SK-N-DZ (cell line): ENCODE measurements at regions not wholly inside any gene's neighbourhood (a gene's known extent, or its start where the extent isn't known, plus 50 kb on each side); places are given as distances from the start of the nearest gene placed in this dataset.
"Not testable (repeated sequence)": the region's sequence is repeated elsewhere in the genome, so short reads cannot be mapped to it uniquely, and the experiment has no call there.

Source experiments
- DNase-seq: peaks from one replicate; pipeline ENCODE4 v3.0.0-alpha.2; 2015; ENCODE audit warnings: low spot score

DNA sequence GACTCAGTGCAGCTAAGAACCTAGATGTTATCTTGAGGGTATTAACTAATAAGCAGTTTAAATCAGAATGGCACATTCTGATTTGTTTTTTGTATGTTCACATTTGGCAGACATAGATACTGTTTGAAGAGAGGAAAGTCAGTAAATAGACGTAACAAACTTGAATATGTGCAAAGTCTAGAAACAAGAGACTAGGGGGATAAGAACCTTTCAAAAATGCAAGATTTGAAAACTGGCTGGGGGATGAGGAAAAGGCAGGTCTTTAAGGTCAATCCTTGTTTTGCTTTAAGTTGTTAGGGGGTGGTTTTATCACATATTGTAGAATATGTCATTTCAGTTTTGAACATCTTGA lies 136.5 kb downstream of the ZNF92 start:
- DNase-seq = not testable (repeated sequence)

DNA sequence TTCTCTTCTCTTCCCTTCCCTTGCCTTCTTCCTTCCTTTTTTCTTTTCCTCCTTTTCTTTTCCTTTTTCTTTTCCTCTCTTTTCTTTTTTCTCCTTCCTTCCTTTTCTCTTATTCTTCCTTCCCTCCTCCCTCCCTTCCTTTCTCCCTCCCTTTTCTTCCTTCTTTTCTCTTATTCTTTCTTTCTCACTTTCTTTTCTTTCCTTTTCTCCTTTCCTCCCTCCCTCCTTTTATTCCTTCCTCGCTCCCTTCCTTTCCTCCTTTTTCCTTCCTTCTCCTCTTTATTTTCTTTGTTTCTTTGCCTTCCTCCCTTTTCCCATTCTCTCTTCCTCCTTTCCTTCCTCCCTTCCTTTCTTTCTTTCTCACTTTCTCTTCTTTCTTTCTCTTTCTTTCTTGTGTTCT lies 146.1 kb downstream of the ZNF92 start:
- DNase-seq = not testable (repeated sequence)

DNA sequence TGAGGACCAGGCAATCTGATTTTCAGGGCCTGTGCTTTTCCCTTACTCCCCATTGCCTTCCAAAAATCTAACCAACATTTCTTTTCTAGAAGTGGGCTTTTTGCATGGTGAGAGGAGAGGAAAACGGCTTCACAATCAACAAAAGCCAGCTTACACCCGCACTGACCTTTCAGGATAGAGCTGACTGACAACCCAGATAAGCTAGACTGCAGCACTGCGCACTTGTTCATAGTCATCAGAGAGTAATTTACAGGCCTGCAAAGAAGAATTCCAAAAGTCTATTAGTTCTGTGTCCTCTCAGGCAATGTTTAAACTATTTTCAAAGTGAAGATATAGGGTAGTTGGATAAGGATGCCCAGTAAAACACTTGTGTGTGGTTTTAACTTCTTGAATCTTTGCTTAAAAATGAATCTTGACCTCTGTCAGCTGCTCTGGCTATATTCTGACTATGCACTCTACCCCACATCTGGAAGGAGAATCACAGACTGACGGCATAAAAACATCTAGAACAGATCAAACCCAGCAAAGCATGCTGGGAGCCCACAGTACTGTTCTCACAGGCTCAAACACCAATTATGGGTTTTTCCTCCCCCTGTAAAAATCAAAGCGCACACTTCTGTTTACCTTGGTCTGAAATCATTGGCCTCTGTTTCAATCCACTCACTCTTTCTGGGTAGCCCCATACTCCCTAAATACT lies 172.0 kb downstream of the ZNF92 start:
- DNase-seq = not testable (repeated sequence)

DNA sequence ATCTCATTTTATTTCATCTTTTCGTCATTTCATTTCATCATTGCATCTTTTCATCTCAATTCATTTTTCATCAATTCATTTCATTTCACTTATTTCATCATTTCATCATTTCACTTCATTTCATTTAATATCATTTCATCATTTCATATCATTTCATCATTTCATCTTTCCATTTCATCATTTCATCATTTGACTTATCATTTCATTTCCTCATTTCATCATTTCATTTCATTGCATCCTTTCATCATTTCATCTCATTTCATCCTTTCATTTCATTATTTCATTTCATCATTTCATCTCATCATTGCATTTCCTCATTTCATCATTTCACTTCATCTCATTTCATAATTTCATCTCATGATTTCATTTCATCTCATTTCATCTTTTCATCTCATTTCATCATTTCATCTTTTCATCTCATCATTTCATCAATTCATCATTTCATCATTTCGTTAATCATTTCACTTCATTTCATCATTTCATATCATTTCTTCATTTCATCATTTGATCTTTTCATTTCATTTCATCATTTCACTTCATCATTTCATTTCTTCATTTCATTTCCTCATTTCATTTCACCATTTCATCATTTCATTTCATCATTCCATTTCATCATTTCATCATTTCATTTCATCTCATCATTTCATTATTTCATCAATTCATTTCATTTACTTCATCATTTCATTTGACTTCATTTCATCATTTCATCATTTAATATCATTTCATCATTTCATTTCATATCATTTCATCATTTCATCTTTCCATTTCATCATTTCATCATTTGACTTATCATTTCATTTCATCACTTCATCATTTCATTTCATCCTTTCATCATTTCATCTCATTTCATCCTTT lies 176.2 kb downstream of the ZNF92 start:
- not testable (repeated sequence) for DNase-seq

DNA sequence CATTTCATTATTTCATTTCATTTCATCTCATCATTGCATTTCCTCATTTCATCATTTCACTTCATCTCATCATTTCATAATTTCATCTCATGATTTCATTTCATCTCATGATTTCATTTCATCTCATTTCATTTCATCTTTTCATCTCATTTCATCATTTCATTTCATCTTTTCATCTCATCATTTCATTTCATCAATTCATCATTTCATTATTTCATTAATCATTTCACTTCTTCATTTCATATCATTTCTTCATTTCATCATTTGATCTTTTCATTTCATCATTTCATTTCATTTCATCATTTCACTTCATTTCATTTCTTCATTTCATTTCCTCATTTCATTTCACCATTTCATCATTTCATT lies 176.8 kb downstream of the ZNF92 start:
- not testable (repeated sequence) for DNase-seq

DNA sequence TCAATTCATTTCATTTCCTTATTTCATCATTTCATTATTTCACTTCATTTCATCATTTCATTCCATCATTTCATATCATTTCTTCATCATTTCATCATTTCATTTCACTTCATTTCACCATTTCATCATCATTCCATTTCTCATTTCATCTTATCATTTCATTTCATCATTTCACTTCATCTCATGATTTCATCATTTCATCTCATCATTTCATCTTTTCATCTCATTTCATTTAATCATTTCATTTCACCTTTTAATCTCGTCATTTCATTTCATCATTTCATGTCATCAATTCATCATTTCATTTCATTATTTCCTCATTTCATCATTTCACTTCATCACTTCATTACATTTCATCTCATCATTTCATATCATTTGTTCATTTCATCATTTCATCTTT lies 177.4 kb downstream of the ZNF92 start:
- not testable (repeated sequence) for DNase-seq

DNA sequence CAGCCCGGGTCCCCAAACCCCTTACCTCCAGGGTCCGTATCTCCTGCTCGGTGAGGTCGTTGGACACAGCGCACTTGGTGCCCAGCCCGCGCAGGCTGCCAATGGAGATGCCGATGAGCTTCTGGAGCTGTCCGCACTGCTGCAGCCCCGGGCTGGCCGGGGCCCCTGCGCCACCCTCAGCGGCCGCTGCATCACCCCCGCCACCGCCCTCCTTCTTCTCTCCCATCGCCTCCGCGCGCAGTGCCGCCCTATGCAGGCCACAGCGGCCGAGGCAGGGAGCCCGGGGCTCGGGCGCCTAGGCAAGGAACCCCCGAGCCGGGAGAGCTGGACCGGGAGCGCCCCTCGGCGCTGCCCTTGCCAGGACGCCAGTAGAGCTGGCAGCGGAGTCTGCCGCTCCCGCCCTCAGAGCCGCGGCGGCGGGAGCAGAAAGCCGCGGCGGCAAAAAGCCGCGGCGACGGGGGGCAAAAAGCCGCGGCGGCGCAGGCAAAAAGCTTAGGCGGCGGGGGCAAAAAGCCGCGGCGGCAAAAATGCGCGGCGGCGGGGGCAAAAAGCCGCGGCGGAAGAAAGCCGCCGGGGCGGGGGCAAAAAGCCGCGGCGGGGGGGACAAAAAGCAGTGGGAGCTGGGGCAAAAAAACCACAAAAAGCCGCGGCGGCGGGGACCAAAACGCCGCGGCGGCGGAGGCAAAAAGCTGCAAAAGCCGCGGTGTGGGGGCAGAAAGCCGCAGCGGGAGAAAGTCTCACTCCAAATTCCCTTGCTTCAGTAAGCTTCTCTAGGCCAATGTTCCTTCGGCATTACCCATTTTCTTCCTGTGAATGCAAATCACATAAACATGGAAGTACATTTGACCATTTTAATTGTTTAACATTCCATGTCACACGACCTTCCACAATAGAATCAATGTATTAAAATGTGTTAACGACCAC lies 181.2 kb downstream of the ZNF92 start:
- not testable (repeated sequence) for DNase-seq

DNA sequence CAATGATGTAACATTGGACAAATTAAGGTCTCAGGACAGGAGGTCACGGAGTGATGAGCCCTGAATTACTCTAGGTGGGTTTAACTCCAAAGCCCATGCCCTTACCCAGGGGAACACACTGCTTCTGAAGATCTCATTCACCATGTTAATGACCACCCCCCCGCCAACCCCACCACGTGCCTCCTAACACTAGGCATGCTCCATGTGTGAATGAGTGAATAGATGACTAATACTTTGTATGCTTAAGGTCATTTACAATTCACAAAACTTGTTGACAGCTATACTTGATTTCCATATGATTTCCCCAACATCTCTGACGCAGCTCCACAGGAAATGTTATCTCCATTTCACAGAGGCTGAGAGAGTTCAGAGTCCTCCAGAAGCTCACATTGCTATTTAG lies 184.9 kb downstream of the ZNF92 start:
- not testable (repeated sequence) for DNase-seq

DNA sequence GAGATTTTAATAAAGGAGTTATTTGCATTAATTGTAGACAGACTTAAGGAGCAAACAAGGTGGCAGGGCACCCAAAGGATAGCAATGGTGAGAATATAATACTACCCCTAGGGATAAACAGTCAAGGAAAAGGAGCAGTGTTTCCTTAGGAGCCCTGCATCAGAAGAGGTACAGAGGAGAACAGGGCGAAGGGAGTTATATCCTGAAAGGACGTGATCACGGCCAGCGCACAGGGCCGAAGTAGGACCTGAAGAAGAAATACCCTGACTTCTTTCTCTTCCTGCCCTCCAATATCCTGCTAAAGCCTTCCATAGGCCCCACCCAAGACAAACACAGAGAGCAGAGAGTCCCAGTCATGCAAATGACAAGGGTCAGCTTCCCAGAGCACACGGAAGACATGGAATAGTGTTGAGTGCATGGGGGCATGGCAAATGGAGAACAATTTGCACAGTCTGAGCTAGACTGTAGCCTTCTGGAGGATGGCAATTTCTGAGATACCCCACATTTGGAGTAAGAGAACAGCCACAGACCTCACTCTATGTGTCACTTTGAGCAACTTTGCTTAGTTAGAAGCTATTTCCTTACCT lies 188.2 kb downstream of the ZNF92 start:
- not testable (repeated sequence) for DNase-seq

DNA sequence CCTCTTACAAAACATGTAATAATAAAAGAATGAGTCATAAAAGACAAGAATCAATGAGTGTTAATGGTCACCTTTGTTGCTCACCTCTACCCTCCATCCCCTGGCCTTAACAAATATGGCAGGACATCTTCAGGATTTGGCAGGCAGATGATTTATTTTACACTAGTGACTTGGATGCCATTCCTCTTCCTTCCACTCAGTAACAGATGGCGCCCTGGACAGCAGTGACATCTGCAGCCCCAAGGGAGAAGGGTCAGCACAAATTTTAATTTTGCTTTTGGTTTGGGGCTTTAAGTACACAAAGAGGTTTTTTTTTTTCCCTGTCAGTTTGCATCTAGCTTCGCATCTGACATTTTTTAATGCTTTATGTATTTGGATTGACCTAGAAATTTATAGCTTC lies 188.9 kb downstream of the ZNF92 start:
- DNase-seq = not testable (repeated sequence)

DNA sequence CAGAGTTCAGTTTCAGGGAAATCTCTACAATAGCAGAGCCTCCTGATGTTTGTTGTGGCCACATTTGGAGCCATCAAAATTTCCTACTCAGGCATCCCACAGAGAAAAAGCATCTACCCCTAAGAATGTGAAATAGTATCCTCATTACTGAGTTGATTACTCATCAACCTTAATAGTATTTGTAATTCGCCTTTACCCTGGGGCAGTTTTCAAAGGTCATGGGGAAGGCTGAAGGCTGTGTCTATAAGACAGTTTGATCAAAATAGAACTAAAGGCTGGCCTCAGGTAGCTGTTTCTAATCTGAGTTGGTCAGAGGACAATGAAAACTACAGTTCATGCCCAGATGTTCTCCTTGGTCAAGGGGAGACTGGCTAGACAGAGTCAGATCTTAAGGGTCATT lies 189.7 kb downstream of the ZNF92 start:
- DNase-seq = not testable (repeated sequence)

DNA sequence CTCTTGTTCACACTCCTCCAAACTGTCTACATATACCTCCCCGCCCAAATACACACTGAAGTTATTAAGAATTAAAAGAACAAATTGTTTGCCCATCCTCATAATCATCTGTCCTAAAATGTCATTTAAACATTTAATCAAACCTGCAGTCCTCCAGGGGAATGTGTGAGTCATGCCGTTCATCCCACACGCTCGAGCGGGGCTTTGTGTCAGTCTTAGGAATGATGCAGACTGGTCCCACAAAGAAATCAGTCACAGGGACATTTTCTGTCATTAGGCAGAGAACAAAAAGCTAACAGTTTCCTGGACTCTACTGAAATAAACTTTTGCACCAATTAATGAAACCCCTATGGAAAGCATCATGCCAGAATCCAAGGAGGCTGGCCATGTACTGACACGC lies 194.6 kb downstream of the ZNF92 start:
- not testable (repeated sequence) for DNase-seq

DNA sequence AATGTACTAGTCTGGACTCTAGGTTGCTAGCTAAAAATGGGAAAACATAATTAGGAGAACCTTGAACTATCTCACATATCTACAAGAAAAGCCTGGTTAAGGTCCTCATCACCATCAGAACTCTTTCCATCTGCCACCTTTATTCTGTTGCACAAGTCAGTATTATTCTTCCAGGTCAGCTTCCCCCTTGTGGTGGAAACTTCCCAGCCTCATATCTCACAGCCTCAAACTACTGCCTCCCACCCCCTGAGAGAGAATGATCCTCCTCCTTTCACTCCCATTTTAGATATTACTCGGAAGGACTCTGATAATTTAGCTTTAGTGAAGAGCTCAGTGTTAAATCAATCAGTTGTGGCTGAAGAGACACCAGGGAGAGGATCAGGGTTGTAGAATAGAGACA lies 197.3 kb downstream of the ZNF92 start:
- not testable (repeated sequence) for DNase-seq

DNA sequence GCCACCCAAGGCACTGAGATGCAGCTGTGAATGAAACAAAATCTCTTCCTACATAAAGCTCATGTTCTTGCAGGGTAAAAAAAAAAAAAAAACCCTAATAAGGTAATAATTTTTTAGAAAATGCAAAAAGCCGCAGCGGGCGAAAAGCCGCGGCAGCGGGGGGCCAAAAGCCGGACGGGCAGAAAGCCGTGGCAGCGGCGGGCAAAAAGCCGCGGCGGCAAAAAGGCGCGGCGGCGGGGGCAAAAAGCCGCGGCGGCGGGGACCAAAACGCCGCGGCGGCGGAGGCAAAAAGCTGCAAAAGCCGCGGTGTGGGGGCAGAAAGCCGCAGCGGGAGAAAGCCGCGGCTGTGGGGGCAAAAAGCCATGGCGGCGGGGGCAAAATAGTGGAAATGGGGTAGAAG lies 198.9 kb downstream of the ZNF92 start:
- DNase-seq = not testable (repeated sequence)

DNA sequence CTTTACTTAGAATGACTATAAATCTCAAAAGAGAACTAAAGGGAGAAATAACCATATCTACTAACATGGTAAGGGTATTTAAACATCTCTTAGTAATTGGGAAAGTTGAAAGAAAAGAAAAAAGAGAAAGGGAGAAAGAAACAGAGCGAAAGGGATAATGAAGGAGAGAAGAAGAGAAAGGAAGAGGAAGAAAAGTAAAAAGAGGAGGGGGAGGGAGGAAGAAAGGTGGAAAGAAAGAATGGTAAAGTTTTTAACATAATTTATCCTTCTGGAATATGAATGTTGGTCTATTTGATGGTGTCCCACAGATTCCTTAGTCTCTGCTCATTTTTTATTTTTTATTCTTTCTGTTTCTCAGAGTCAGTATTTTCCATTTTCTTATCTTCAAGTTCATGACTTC lies 202.7 kb downstream of the ZNF92 start:
- not testable (repeated sequence) for DNase-seq

DNA sequence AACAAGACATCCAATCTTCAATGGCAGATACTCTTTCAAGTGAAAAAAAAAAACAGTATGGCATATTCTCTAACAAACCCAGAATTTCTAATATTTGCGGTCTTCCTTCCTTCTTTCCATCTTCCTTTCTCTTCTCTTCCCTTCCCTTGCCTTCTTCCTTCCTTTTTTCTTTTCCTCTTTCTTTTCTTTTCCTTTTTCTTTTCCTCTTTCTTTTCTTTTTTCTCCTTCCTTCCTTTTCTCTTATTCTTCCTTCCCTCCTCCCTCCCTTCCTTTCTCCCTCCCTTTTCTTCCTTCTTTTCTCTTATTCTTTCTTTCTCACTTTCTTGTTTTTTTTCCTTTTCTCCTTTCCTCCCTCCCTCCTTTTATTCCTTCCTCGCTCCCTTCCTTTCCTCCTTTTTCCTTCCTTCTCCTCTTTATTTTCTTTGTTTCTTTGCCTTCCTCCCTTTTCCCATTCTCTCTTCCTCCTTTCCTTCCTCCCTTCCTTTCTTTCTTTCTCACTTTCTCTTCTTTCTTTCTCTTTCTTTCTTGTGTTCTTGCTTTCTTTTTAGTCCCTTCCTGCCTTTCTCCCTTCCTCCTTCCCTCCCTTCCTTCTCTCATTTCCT lies 209.0 kb downstream of the ZNF92 start:
- DNase-seq = not testable (repeated sequence)

DNA sequence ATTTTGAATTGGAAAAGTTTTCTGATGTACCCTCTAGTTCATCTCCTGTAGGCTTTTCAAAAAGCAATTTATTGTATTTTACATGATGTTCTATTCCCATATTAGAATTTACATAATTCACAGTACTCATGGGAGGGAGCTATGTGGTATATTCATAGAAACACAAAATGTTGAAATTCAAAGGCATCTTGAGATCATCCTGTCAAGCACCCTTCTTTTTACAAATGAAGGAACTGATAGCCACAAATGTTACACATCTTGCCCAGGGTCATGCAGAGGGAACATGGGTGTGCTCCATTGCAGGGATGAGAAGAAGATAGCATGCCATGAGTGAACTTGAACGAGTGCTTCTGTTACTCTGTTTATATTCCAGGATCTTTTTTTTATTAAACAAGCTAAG lies 228.8 kb downstream of the ZNF92 start:
- DNase-seq = not testable (repeated sequence)

DNA sequence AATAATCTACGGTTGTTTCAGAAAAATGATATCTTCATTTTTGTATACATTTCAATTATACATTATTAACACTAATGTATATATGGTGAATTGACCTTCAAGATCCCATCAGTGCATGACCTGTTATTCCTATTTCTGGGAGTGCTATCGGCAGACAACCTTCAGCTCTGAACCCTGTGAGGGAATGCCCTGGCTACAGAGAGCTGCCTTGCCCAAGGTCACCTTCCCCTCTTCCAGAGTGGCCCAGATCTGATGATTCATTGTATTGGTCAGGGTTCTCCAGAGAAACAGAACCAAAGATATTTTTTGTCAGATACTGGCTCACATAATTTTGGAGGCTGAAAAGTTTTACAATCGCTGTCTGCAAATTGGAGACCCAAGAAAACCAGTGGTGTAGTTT lies 235.5 kb downstream of the ZNF92 start:
- DNase-seq = no peak

DNA sequence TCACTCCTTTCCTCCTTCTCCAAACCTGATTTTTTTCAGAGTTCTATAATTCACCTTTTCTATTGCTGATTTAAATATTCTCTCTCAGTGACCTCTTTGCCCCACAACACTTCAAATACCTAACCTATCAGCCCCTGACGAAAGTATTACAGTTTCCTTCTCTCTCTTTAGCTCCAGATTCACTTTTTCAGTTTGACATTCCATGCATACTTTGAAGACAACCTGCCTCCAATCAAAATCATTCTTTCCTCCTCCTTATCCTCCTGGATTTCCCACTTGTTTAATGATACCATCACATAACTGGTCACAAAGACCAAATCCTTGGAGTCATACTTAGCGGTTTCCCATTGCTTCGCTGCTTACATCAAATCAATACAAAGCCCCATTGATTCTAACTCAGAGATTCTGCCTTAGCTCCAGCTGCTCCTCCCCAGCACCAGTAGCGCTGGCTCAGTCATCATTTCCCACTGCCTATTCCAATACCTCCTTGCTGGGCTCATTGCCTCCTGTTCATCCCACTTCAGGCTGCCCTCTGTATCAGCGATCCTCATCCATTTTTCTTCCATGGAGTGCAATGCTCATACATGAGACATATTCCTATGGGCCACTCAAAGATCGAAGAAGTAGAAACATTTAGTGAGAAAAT lies 240.1 kb downstream of the ZNF92 start:
- DNase-seq = not testable (repeated sequence)

DNA sequence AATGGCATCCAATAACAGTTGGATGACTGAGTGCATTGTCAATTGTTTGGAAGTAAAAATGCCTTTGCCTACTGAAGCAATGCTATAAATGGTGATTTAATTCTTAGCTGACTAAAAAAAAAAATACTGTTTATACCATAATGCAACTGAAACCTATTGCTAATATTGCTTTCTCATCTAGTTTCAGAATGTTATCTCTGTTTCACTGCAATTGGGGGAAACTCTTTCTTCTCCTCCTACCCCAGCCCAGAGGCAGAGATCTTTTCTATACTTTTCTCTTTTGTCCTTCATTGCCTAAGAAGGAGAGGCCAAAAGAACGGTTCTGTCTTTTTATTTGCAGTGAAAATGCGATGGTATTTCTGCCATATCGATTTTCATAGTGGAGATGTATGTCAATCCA lies 242.5 kb downstream of the ZNF92 start:
- not testable (repeated sequence) for DNase-seq

DNA sequence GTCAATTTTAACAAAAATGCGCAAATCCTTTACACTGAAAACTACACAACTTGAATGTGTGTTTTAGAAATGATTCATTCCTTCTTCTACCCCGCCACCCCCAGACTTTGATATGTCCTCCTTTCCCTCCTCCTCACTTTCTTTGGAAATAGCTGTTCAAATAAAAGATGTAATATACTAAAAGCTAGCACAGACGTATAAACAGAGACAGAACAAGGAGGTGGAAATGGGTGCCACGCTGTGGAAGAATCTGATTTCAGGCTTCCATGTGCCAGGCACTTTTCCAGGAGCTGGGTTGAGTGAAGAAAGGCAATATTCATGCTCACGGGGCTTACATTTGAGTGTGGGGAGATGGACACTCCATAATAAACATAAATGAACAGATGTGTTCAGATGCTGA lies 246.6 kb downstream of the ZNF92 start:
- DNase-seq = not testable (repeated sequence)
